Kidney (tissue), 13 donors: ENCODE measurements at regions not wholly inside any gene's neighbourhood (a gene's known extent, or its start where the extent isn't known, plus 50 kb on each side); places are given as distances from the start of the nearest gene placed in this dataset.

Source experiments
- DNase-seq, 5 donors: peaks; one replicate each; pipeline ENCODE4 v3.0.0-alpha.2; 2013 to 2020
- FAIRE-seq: peaks from 2 replicates; lab custom pipeline; 2012; peaks lifted over from hg19 to GRCh38; lab: Jason Lieb, UNC
- H3K27ac ChIP-seq, 2 donors: one replicate each; pipeline ENCODE4 v1.7.0; 2013; ENCODE audit warnings: low read depth in 2 of 2, low read length in 2 of 2, inconsistent platforms in 1 of 2
- H3K27me3 ChIP-seq: one replicate; pipeline ENCODE4 v1.7.1; 2013; ENCODE audit warnings: low read length, inconsistent platforms; ENCODE audit not compliant: control insufficient read depth, insufficient read depth
- H3K36me3 ChIP-seq, 3 donors: one replicate each; pipeline versions ENCODE4 v1.7.0 to v1.7.1; 2013; ENCODE audit warnings: low read length in 3 of 3, control low read depth in 1 of 3, inconsistent platforms in 1 of 3; ENCODE audit not compliant: insufficient read depth in 3 of 3, control insufficient read depth in 2 of 3
- H3K4me1 ChIP-seq, 3 donors: one replicate each; pipeline versions ENCODE4 v1.7.0 to v1.7.1; 2013; ENCODE audit warnings: low read length in 3 of 3, inconsistent platforms in 1 of 3, low read depth in 1 of 3; ENCODE audit not compliant: control insufficient read depth in 2 of 3, insufficient read depth in 2 of 3
- H3K4me3 ChIP-seq, 3 donors: one replicate each; pipeline versions ENCODE4 v1.7.0 to v1.8.1; 2013; ENCODE audit warnings: low read length in 3 of 3, control low read depth in 1 of 3, inconsistent platforms in 1 of 3
- H3K9ac ChIP-seq, 3 donors: one replicate each; pipeline versions ENCODE4 v1.7.0 to v1.7.1; 2013; ENCODE audit warnings: low read length in 3 of 3, control low read depth in 1 of 3, inconsistent platforms in 1 of 3
- H3K9me3 ChIP-seq, 3 donors: one replicate each; pipeline versions ENCODE4 v1.7.0 to v1.7.1; 2013; ENCODE audit warnings: low read length in 3 of 3, control low read depth in 1 of 3, inconsistent platforms in 1 of 3; ENCODE audit not compliant: control insufficient read depth in 2 of 3, insufficient read depth in 1 of 3
- CTCF ChIP-seq: IDR thresholded peaks from 3 replicates; pipeline ENCODE4 v1.5.1; 2012; ENCODE audit warnings: mild to moderate bottlenecking, moderate library complexity, borderline replicate concordance; ENCODE audit not compliant: insufficient read depth; ENCODE audit errors: extremely low read depth
- intact Hi-C: fragments of 100-400 bp; cut with DNase I; formaldehyde crosslinking; loops from one replicate; pipeline ENCODE4 v1.11.1; 2022
- donor health status: control.
- donor health status: control.
- donor health status: control.
- donor health status: control.
- donor health status: control.
- donor health status: DM: yes; HTN: yes; CAD: no.
- donor health status: Normal renal cell carcinoma (clear cell type).

- Histone ChIP-seq H3K27ac (no peak overlapping the region), H3K27me3 (no peaks in the 10 kb centered on the region), H3K9ac (no peak overlapping the region), H3K4me1 (peaks cover 0 to 2% (median 0%) of the 10 kb centered on the region in 3 donors), H3K4me3 (no peak overlapping the region), H3K36me3 (no peaks in the 10 kb centered on the region), H3K9me3 (no peaks in the 10 kb centered on the region)
- TF ChIP-seq CTCF: no peak
- FAIRE-seq (no peak), DNase-seq (peak; percentile 37 to 82 (median 51))
- intact Hi-C loops: no loop called here
These were observed 363.0 kb downstream of the SETD4 start for GRCh38 chr21:35697321-35697808.

- FAIRE-seq: no peak
- TF ChIP-seq CTCF: no peak
- Histone ChIP-seq H3K36me3 (no peaks in the 10 kb centered on the region), H3K9me3 (no peaks in the 10 kb centered on the region), H3K27ac (no peak overlapping the region), H3K4me1 (peaks cover 0 to 2% (median 0%) of the 10 kb centered on the region in 3 donors), H3K27me3 (no peaks in the 10 kb centered on the region), H3K9ac (no peak overlapping the region), H3K4me3 (no peak overlapping the region)
- no peak for DNase-seq
- intact Hi-C loops: no loop called here
These were observed 363.7 kb downstream of the SETD4 start for GRCh38 chr21:35696644-35697043.

GRCh38 chr21:35692311-35692710 is 368.0 kb downstream of the SETD4 start:
- FAIRE-seq (no peak), DNase-seq (no peak)
- no peak overlapping the region for H3K4me3 ChIP-seq
- H3K27me3 ChIP-seq: no peaks in the 10 kb centered on the region
- no peaks in the 10 kb centered on the region for H3K36me3 ChIP-seq
- no peak for TF ChIP-seq CTCF
- H3K27ac ChIP-seq: no peak overlapping the region
- no peak overlapping the region for H3K9ac ChIP-seq
- intact Hi-C loops: no loop called here
- no peaks in the 10 kb centered on the region for H3K9me3 ChIP-seq
- H3K4me1 ChIP-seq: no peaks in the 10 kb centered on the region

- intact Hi-C loops: no loop called here
- FAIRE-seq: no peak
- no peak overlapping the region for H3K4me3 ChIP-seq
- no peak overlapping the region for H3K9ac ChIP-seq
- no peak overlapping the region for H3K27ac ChIP-seq
- no peaks in the 10 kb centered on the region for H3K9me3 ChIP-seq
- TF ChIP-seq CTCF: no peak
- no peaks in the 10 kb centered on the region for H3K27me3 ChIP-seq
- no peaks in the 10 kb centered on the region for H3K36me3 ChIP-seq
- no peaks in the 10 kb centered on the region for H3K4me1 ChIP-seq
- DNase-seq: no peak
These were observed 369.9 kb downstream of the SETD4 start for GRCh38 chr21:35690436-35690835.
